ENCODE measurements at regions not wholly inside any gene's neighbourhood (a gene's known extent, or its start where the extent isn't known, plus 50 kb on each side); places are given as distances from the start of the nearest gene placed in this dataset.

GRCh38 chr3:168248383-168249204 lies 152.9 kb upstream of the GOLIM4 start:
- Mint-ChIP-seq H3K4me3 (peak overlapping the region; percentile 92 to 94 (median 94)), H3K9me3 (no peaks in the 10 kb centered on the region), H3K36me3 (ENCODE audit: low read depth) (no peaks in the 10 kb centered on the region), H3K27me3 (ENCODE audit: low read depth) (peaks cover 42% of the 10 kb centered on the region), H3K27ac (peak overlapping the region; percentile 48 to 84 (median 62)), H3K4me1 (peaks cover 14% of the 10 kb centered on the region)
- TF ChIP-seq, protein P1, sequence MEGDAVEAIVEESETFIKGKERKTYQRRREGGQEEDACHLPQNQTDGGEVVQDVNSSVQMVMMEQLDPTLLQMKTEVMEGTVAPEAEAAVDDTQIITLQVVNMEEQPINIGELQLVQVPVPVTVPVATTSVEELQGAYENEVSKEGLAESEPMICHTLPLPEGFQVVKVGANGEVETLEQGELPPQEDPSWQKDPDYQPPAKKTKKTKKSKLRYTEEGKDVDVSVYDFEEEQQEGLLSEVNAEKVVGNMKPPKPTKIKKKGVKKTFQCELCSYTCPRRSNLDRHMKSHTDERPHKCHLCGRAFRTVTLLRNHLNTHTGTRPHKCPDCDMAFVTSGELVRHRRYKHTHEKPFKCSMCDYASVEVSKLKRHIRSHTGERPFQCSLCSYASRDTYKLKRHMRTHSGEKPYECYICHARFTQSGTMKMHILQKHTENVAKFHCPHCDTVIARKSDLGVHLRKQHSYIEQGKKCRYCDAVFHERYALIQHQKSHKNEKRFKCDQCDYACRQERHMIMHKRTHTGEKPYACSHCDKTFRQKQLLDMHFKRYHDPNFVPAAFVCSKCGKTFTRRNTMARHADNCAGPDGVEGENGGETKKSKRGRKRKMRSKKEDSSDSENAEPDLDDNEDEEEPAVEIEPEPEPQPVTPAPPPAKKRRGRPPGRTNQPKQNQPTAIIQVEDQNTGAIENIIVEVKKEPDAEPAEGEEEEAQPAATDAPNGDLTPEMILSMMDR (IDR thresholded peaks at IDR 0.05; ENCODE audit: unreplicated experiment in 3 of 3) = no peak

DNA sequence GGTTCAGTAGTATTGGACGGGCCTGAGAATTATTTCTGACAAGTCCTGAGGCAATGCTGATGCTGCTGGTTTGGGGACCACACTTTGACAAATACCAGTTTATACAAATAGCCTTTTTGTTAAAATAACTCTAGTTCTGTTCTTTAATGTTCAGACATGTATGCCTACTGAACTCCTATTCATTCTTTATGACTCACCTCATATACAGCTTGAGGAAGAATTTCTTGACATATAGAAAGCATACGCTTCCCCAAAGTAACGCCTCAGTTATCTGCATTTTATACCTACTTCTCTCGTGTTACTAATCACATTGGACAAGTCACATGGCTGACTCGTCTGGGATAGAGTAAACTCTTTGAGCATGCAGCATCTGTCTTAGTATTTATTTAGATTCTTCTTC lies 145.4 kb upstream of the GOLIM4 start:
- peaks cover 9% of the 10 kb centered on the region for H3K27me3 Mint-ChIP-seq (ENCODE audit: low read depth)
- H3K9me3 Mint-ChIP-seq = peaks cover 6% of the 10 kb centered on the region
- H3K4me3 Mint-ChIP-seq = no peak overlapping the region
- TF ChIP-seq, protein P1 (IDR thresholded peaks at IDR 0.05; ENCODE audit: unreplicated experiment in 3 of 3) = no peak
- peaks cover 4% of the 10 kb centered on the region for H3K4me1 Mint-ChIP-seq
- no peak overlapping the region for H3K27ac Mint-ChIP-seq
- no peaks in the 10 kb centered on the region for H3K36me3 Mint-ChIP-seq (ENCODE audit: low read depth)

DNA sequence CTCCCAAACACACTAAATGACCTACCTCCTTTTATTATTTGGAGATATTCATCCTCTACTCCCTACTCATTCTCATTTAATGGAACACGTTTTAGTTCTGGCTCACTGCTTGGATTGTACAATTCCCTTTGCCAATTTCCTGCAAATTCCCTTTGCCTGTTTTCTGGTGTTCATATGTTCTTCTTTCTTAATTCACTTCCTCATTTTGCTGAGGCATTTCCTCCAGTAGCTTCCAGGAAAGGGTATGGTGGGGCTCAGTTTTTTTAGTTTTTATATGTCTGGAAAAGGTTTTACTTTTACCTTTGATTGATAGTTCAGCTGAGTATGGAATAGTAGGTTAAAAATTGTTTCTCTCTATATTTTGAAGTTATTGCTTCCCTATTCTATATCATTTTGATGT lies 143.6 kb upstream of the GOLIM4 start:
- TF ChIP-seq, protein P1 (IDR thresholded peaks at IDR 0.05; ENCODE audit: unreplicated experiment in 3 of 3) = no peak
- Mint-ChIP-seq H3K27me3 (ENCODE audit: low read depth) (no peaks in the 10 kb centered on the region), H3K4me1 (peaks cover 4% of the 10 kb centered on the region), H3K4me3 (no peak overlapping the region), H3K36me3 (ENCODE audit: low read depth) (no peaks in the 10 kb centered on the region), H3K27ac (no peak overlapping the region), H3K9me3 (peaks cover 6% of the 10 kb centered on the region)

DNA sequence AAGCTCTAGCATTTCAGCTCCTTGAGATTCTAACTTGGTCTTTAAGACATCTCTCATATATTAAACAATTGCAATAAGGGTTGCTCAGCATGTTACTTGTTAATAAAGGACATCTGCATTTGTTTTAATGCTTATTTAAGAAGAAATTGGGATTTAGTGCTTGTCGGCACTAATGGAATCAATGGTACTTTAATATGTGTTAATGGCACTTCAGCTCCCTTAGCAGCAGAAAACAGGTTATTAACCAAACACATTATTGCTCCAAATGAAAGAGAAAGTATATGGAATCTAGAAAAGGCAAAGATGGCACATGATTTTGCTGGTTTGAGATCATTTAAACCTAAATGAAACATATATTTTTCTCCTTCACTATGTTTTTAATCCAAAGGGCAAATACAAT lies 137.3 kb upstream of the GOLIM4 start:
- no peak overlapping the region for H3K27ac Mint-ChIP-seq
- H3K4me1 Mint-ChIP-seq = no peaks in the 10 kb centered on the region
- no peaks in the 10 kb centered on the region for H3K9me3 Mint-ChIP-seq
- TF ChIP-seq, protein P1 (IDR thresholded peaks at IDR 0.05; ENCODE audit: unreplicated experiment in 3 of 3) = no peak
- H3K36me3 Mint-ChIP-seq (ENCODE audit: low read depth) = no peaks in the 10 kb centered on the region
- H3K4me3 Mint-ChIP-seq = no peak overlapping the region
- H3K27me3 Mint-ChIP-seq (ENCODE audit: low read depth) = no peaks in the 10 kb centered on the region

DNA sequence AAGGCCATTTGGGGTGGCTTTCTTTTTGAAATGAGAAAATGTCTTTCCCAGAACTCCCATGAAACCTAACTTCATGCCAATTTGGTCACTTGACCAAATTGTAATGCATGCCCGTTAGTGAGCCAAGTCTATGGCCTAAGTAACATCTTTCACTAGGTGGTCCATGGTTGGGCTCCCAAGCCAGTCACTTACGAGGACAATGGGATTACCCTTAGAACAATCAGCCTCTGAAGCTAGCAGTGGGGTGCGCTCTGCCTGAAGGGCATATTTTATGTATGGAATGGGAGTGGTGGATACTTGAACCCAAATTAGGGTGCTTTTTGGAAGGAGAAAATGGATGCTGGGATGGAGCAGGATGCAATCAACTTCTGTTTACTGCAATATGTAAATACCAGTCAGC lies 127.4 kb upstream of the GOLIM4 start:
- Mint-ChIP-seq H3K27me3 (ENCODE audit: low read depth) (no peaks in the 10 kb centered on the region), H3K9me3 (no peaks in the 10 kb centered on the region), H3K4me3 (no peak overlapping the region), H3K4me1 (no peaks in the 10 kb centered on the region), H3K27ac (no peak overlapping the region), H3K36me3 (ENCODE audit: low read depth) (no peaks in the 10 kb centered on the region)
- TF ChIP-seq, protein P1 (IDR thresholded peaks at IDR 0.05; ENCODE audit: unreplicated experiment in 3 of 3) = no peak

DNA sequence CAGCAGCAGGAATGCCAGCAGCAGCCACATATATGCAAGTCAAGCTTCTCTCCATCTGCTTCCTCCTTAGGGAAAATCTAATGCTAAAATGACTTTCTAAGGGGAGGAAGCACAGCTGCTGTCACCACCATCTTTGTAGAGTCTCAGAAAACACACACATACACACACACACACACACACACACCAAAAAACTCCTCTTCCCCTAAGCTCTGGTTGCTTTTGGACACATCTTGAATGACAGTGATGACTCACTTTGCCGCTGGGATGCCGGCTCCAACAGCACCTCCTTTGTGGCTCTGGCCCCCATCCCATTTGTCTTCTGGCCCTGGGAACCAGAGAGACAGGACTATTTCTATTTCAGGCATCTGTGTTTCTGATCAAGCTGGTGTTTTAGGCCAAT lies 124.8 kb upstream of the GOLIM4 start:
- no peaks in the 10 kb centered on the region for H3K9me3 Mint-ChIP-seq
- TF ChIP-seq, protein P1 (IDR thresholded peaks at IDR 0.05; ENCODE audit: unreplicated experiment in 3 of 3) = no peak
- no peaks in the 10 kb centered on the region for H3K27me3 Mint-ChIP-seq (ENCODE audit: low read depth)
- no peaks in the 10 kb centered on the region for H3K4me1 Mint-ChIP-seq
- H3K27ac Mint-ChIP-seq = no peak overlapping the region
- no peaks in the 10 kb centered on the region for H3K36me3 Mint-ChIP-seq (ENCODE audit: low read depth)
- no peak overlapping the region for H3K4me3 Mint-ChIP-seq

All from nephron (organoid).